H1 (cell line): ENCODE measurements at regions not wholly inside any gene's neighbourhood (a gene's known extent, or its start where the extent isn't known, plus 50 kb on each side); places are given as distances from the start of the nearest gene placed in this dataset.

Experiments
- CTCF ChIA-PET: fragments of 300-600 bp; sonication (Branson Sonifier 250); formaldehyde crosslinking; loops from one replicate; lab custom pipeline; 2021; ENCODE audit not compliant: partially characterized antibody; lab: Charles Lee
- POLR2A ChIA-PET: fragments of 300-600 bp; sonication (Branson Sonifier 250); formaldehyde crosslinking; loops from one replicate; lab custom pipeline; 2021; ENCODE audit warnings: inconsistent platforms; ENCODE audit not compliant: partially characterized antibody; lab: Charles Lee
- DNase-seq, 2 experiments: peaks; one replicate each; pipeline versions ENCODE4 v3.0.0 to v3.0.0-alpha.2; 2010 to 2022; ENCODE audit warnings: low spot score in 2 of 2, low read depth in 1 of 2, mixed read lengths in 1 of 2
- FAIRE-seq: peaks from 2 replicates; lab custom pipeline; 2011; peaks lifted over from hg19 to GRCh38; lab: Jason Lieb, UNC
- H2AFZ ChIP-seq: 2 replicates; pipeline ENCODE4 v1.8.1; 2012; ENCODE audit warnings: low read length, inconsistent platforms
- H2AK5ac ChIP-seq: 2 replicates; pipeline ENCODE4 v1.6.1; 2013; ENCODE audit warnings: low read depth, low read length
- H2BK120ac ChIP-seq: replicated peaks from 2 replicates; pipeline ENCODE3; 2013; ENCODE audit warnings: low read depth, low read length, inconsistent platforms
- H2BK12ac ChIP-seq: 2 replicates; pipeline ENCODE4 v1.6.1; 2013; ENCODE audit warnings: low read depth, low read length
- H2BK15ac ChIP-seq: 2 replicates; pipeline ENCODE4 v1.6.1; 2013; ENCODE audit warnings: low read length
- H2BK20ac ChIP-seq: 2 replicates; pipeline ENCODE4 v1.6.1; 2013; ENCODE audit warnings: low read length
- H2BK5ac ChIP-seq: 2 replicates; pipeline ENCODE4 v1.6.1; 2013; ENCODE audit warnings: low read depth, low read length
- H3K14ac ChIP-seq: 2 replicates; pipeline ENCODE4 v1.6.1; 2013; ENCODE audit warnings: inconsistent platforms; ENCODE audit not compliant: insufficient read length
- H3K18ac ChIP-seq: 2 replicates; pipeline ENCODE4 v1.6.1; 2013; ENCODE audit warnings: low read length; ENCODE audit errors: extremely low read depth
- H3K23ac ChIP-seq: 2 replicates; pipeline ENCODE4 v1.6.1; 2013; ENCODE audit warnings: inconsistent platforms; ENCODE audit not compliant: insufficient read length
- H3K23me2 ChIP-seq: 2 replicates; pipeline ENCODE4 v1.6.1; 2013; ENCODE audit warnings: low read depth, low read length
- H3K27ac ChIP-seq: 2 replicates; pipeline ENCODE4 v1.6.1; 2011; ENCODE audit warnings: low read depth, low read length, inconsistent platforms
- H3K27me3 ChIP-seq, 4 experiments: replicated peaks in 1 of 4; 1 replicate in 1 of 4; 2 replicates in 3 of 4; pipeline versions ENCODE4 v1.6.1 to v1.8.1; 2011 to 2013; ENCODE audit warnings: low read length in 3 of 4, mild to moderate bottlenecking in 3 of 4, inconsistent platforms in 2 of 4, mixed read lengths in 2 of 4, moderate library complexity in 1 of 4; ENCODE audit not compliant: control insufficient read depth in 3 of 4, insufficient read depth in 3 of 4; ENCODE audit errors: extremely low read depth in 1 of 4
- H3K36me3 ChIP-seq, 4 experiments: 2 replicates each; pipeline versions ENCODE4 v1.6.1 to v1.8.1; 2011 to 2013; ENCODE audit warnings: mild to moderate bottlenecking in 4 of 4, low read length in 3 of 4, moderate library complexity in 2 of 4, control low read depth in 1 of 4, inconsistent platforms in 1 of 4; ENCODE audit not compliant: insufficient read depth in 4 of 4, control insufficient read depth in 2 of 4
- H3K4ac ChIP-seq: replicated peaks from 2 replicates; pipeline ENCODE3; 2013; ENCODE audit warnings: low read length, low read depth, mixed read lengths, inconsistent platforms; ENCODE audit not compliant: insufficient read length
- H3K4me1 ChIP-seq, 4 experiments: replicated peaks in 1 of 4; 1 replicate in 1 of 4; 2 replicates in 3 of 4; pipeline versions ENCODE4 v1.6.1 to v1.8.1; 2011 to 2013; ENCODE audit warnings: low read length in 3 of 4, inconsistent platforms in 2 of 4, mixed read lengths in 1 of 4; ENCODE audit not compliant: insufficient read depth in 4 of 4, control insufficient read depth in 3 of 4
- H3K4me2 ChIP-seq, 2 experiments: 2 replicates each; pipeline versions ENCODE4 v1.6.1 to v1.8.1; 2011 to 2013; ENCODE audit warnings: low read depth in 2 of 2, low read length in 2 of 2, control low read depth in 1 of 2, inconsistent platforms in 1 of 2, mild to moderate bottlenecking in 1 of 2; ENCODE audit not compliant: insufficient read depth in 1 of 2
- H3K4me3 ChIP-seq, 4 experiments: fragments of 200-600, 300-600 bp in 1 of 4; sonication (generic), shearing (Covaris generic), sonication (Bioruptor Twin) in 1 of 4; 2 replicates each; pipeline versions ENCODE4 v1.5.1 to v1.8.1; 2011 to 2016; ENCODE audit warnings: low read length in 4 of 4, low read depth in 3 of 4, control low read depth in 2 of 4, inconsistent platforms in 2 of 4, mild to moderate bottlenecking in 2 of 4, mixed read lengths in 1 of 4, moderate library complexity in 1 of 4; ENCODE audit not compliant: insufficient read depth in 2 of 4; ENCODE audit errors: extremely low read depth in 1 of 4
- H3K56ac ChIP-seq: replicated peaks from 2 replicates; pipeline ENCODE3; 2013; ENCODE audit warnings: low read depth, mild to moderate bottlenecking, mixed read lengths, low read length, inconsistent platforms; ENCODE audit not compliant: insufficient read length
- H3K79me1 ChIP-seq: 2 replicates; pipeline ENCODE4 v1.6.1; 2013; ENCODE audit warnings: low read depth, low read length, control low read depth
- H3K79me2 ChIP-seq, 2 experiments: 2 replicates each; pipeline versions ENCODE4 v1.6.1 to v1.8.1; 2012 to 2013; ENCODE audit warnings: low read length in 2 of 2, mild to moderate bottlenecking in 2 of 2, inconsistent platforms in 1 of 2; ENCODE audit not compliant: insufficient read depth in 2 of 2, control insufficient read depth in 1 of 2
- H3K9ac ChIP-seq, 4 experiments: replicated peaks in 1 of 4; 1 replicate in 1 of 4; 2 replicates in 3 of 4; pipeline versions ENCODE4 v1.6.1 to v1.8.1; 2011 to 2013; ENCODE audit warnings: low read depth in 3 of 4, low read length in 3 of 4, control low read depth in 2 of 4, mild to moderate bottlenecking in 2 of 4, moderate library complexity in 2 of 4, inconsistent platforms in 1 of 4; ENCODE audit errors: extremely low read depth in 1 of 4
- H3K9me3 ChIP-seq, 2 experiments: 2 replicates each; pipeline versions ENCODE4 v1.6.1 to v1.8.1; 2012 to 2013; ENCODE audit warnings: mild to moderate bottlenecking in 2 of 2, moderate library complexity in 2 of 2, control low read depth in 1 of 2, inconsistent platforms in 1 of 2, low read depth in 1 of 2, low read length in 1 of 2, mixed read lengths in 1 of 2; ENCODE audit not compliant: insufficient read depth in 2 of 2
- H4K20me1 ChIP-seq, 2 experiments: replicated peaks in 1 of 2; 2 replicates each; pipeline versions ENCODE3 to v1.8.1; 2011 to 2013; ENCODE audit warnings: inconsistent platforms in 2 of 2, low read length in 2 of 2, mild to moderate bottlenecking in 1 of 2; ENCODE audit not compliant: insufficient read depth in 2 of 2, control insufficient read depth in 1 of 2
- H4K5ac ChIP-seq: 2 replicates; pipeline ENCODE4 v1.6.1; 2013; ENCODE audit warnings: low read length, low read depth, mixed read lengths, inconsistent platforms; ENCODE audit not compliant: insufficient read length
- H4K8ac ChIP-seq: 2 replicates; pipeline ENCODE4 v1.8.0; 2013; ENCODE audit warnings: mild to moderate bottlenecking, moderate library complexity, low read length, inconsistent platforms; ENCODE audit not compliant: insufficient read depth; ENCODE audit errors: extremely low read depth
- H4K91ac ChIP-seq: replicated peaks from 2 replicates; pipeline ENCODE3; 2013; ENCODE audit warnings: low read length, mixed read lengths, inconsistent platforms; ENCODE audit not compliant: insufficient read length
- ASH2L ChIP-seq: fragments of 200-600, 300-600 bp; sonication (generic); IDR thresholded peaks from one replicate; pipeline ENCODE4 v1.7.1; 2017; ENCODE audit warnings: low read length
- ATF3 ChIP-seq: IDR thresholded peaks from 2 replicates; pipeline ENCODE4 v1.6.1; 2011; ENCODE audit warnings: low read depth, mild to moderate bottlenecking, low read length; ENCODE audit not compliant: insufficient read depth
- BRCA1 ChIP-seq: IDR thresholded peaks from 2 replicates; pipeline ENCODE4 v1.6.1; 2012; ENCODE audit warnings: low read depth, low read length, improper control_type of control experiment
- CBX5 ChIP-seq: fragments of 300-800, 300-1000 bp; sonication (generic); IDR thresholded peaks from 2 replicates; pipeline ENCODE4 v1.7.1; 2016; ENCODE audit warnings: antibody characterized with exemption, low read length, low read depth
- CEBPB ChIP-seq: IDR thresholded peaks from 2 replicates; pipeline ENCODE4 v1.6.1; 2012; ENCODE audit warnings: low read depth, low read length
- CHD2 ChIP-seq: IDR thresholded peaks from 2 replicates; pipeline ENCODE4 v1.6.1; 2012; ENCODE audit warnings: low read length, improper control_type of control experiment
- CTCF ChIP-seq, 3 experiments: IDR thresholded peaks; 1 replicate in 2 of 3; 2 replicates in 1 of 3; pipeline versions ENCODE4 v1.5.1 to v1.6.1; 2011; ENCODE audit warnings: low read length in 3 of 3, mild to moderate bottlenecking in 3 of 3, inconsistent platforms in 2 of 3, low read depth in 1 of 3, moderate library complexity in 1 of 3; ENCODE audit not compliant: insufficient read depth in 1 of 3; ENCODE audit errors: control extremely low read depth in 1 of 3
- E2F6 ChIP-seq: IDR thresholded peaks from 2 replicates; pipeline ENCODE4 v1.6.1; 2012; ENCODE audit warnings: inconsistent platforms
- EP300 ChIP-seq, 2 experiments: IDR thresholded peaks; 1 replicate in 1 of 2; 2 replicates in 1 of 2; pipeline ENCODE4 v1.6.1; 2011 to 2012; ENCODE audit warnings: low read depth in 2 of 2, low read length in 2 of 2, mild to moderate bottlenecking in 2 of 2, borderline replicate concordance in 1 of 2, inconsistent platforms in 1 of 2, moderate library complexity in 1 of 2
- KDM5A ChIP-seq: fragments of 200-600 bp; IDR thresholded peaks from 2 replicates; pipeline ENCODE4 v1.7.1; 2012; ENCODE audit warnings: mild to moderate bottlenecking, low read length, inconsistent platforms, mixed read lengths
- TEAD4 ChIP-seq: IDR thresholded peaks from 2 replicates; pipeline ENCODE4 v1.6.1; 2012; ENCODE audit warnings: low read depth, low read length, inconsistent platforms, mixed read lengths
- WGBS, 2 experiments: shearing (Covaris generic) in 1 of 2; methylation state at CpG; one replicate each; pipeline versions ENCODE4 v1.1.6 to v1.1.7; 2013 to 2015; ENCODE audit warnings: low lambda C conversion rate in 2 of 2, mixed read lengths in 2 of 2, inconsistent platforms in 1 of 2, low coverage in 1 of 2, missing lambda C conversion rate in 1 of 2; ENCODE audit not compliant: insufficient replicate concordance in 2 of 2, insufficient coverage in 1 of 2, insufficient read length in 1 of 2; ENCODE audit errors: extremely low coverage in 1 of 2, missing lambda C conversion rate in 1 of 2; 5-methylcytosine and 5-hydroxymethylcytosine counted together

GRCh38 chr2:67702937-67703336 lies 305.8 kb downstream of the ETAA1 start:
- WGBS, 2 experiments = 91% methylated on average over 1 of the region's 1 CpG; no CpG with 5 or more reads in 1 of the 2 experiments
- FAIRE-seq = no peak
- TF ChIP-seq EP300 (IDR thresholded peaks at IDR 0.05; ENCODE audit: borderline replicate concordance in 1 of 2, low read depth in 2 of 2, low read length in 2 of 2) (no peak), ATF3 (no peak), KDM5A (no peak), CTCF (IDR thresholded peaks at IDR 0.05; ENCODE audit: control extremely low read depth in 1 of 3, insufficient read depth in 1 of 3, low read depth in 1 of 3, low read length in 3 of 3) (no peak), ASH2L (no peak), E2F6 (no peak), BRCA1 (no peak), TEAD4 (no peak), CEBPB (no peak), CHD2 (no peak), CBX5 (no peak)

More at GRCh38 chr2:67702937-67703336, 305.8 kb downstream of the ETAA1 start:
- peaks cover 0 to 1% (median 0%) of the 10 kb centered on the region in 4 experiments; a peak in 1 of 7 replicates for H3K27me3 ChIP-seq
- H3K23ac ChIP-seq = no peak overlapping the region
- H2BK12ac ChIP-seq = no peak overlapping the region
- H3K79me1 ChIP-seq = no peaks in the 10 kb centered on the region
- no peak overlapping the region for H3K56ac ChIP-seq
- H3K79me2 ChIP-seq = no peaks in the 10 kb centered on the region
- H3K27ac ChIP-seq = no peak overlapping the region
- no peak overlapping the region for H2BK15ac ChIP-seq
- H4K91ac ChIP-seq = no peak overlapping the region
- no peaks in the 10 kb centered on the region for H3K4me1 ChIP-seq
- no peak overlapping the region for H3K18ac ChIP-seq
- no peak overlapping the region for H3K9ac ChIP-seq
- no peak overlapping the region for H3K4ac ChIP-seq
- H2AK5ac ChIP-seq = no peak overlapping the region
- CTCF ChIA-PET = interaction anchor here (0.6 to 1.0 kb wide), 4 partner anchors 31 to 217 kb away, joined by 3 read pairs; no protein-coding TSS in a partner anchor
- no peak overlapping the region for H4K8ac ChIP-seq
- no peak overlapping the region for H2AFZ ChIP-seq
- POLR2A ChIA-PET = no interaction called here
- H4K5ac ChIP-seq = no peak overlapping the region
- no peak overlapping the region for H2BK120ac ChIP-seq
- no peak overlapping the region for H3K14ac ChIP-seq
- H3K36me3 ChIP-seq = no peaks in the 10 kb centered on the region
- no peak overlapping the region for H2BK5ac ChIP-seq
- H4K20me1 ChIP-seq = no peaks in the 10 kb centered on the region
- no peak overlapping the region for H2BK20ac ChIP-seq
- H3K4me2 ChIP-seq = no peak overlapping the region
- no peak for DNase-seq
- no peaks in the 10 kb centered on the region for H3K9me3 ChIP-seq
- H3K23me2 ChIP-seq = no peaks in the 10 kb centered on the region
- H3K4me3 ChIP-seq = no peak overlapping the region
